Activated CD8-positive, alpha-beta T cell treated with anti-CD3 and anti-CD28 coated beads for 36 hours (primary cell): ENCODE measurements at regions not wholly inside any gene's neighbourhood (a gene's known extent, or its start where the extent isn't known, plus 50 kb on each side); places are given as distances from the start of the nearest gene placed in this dataset.

Source experiments
- ATAC-seq: fragments of 200-7000 bp; cut with Tn5 transposase; one replicate; pipeline ENCODE4 v1.10.0; 2021; ENCODE audit warnings: mild to moderate bottlenecking, moderate library complexity
- CTCF ChIA-PET: fragments of 350-600 bp; sonication (Branson Sonifier 250); formaldehyde crosslinking; loops from one replicate; lab custom pipeline; 2021; ENCODE audit warnings: antibody characterized with exemption; lab: Charles Lee
- POLR2A ChIA-PET: fragments of 350-600 bp; sonication (Branson Sonifier 250); formaldehyde crosslinking; loops from one replicate; lab custom pipeline; 2021; ENCODE audit warnings: antibody characterized with exemption; lab: Charles Lee
- DNase-seq: peaks from one replicate; pipeline ENCODE4 v3.0.0-alpha.2; 2020
- H3K27ac Mint-ChIP-seq: one replicate; pipeline ENCODE4 v1.8.0; 2021; ENCODE audit warnings: mild to moderate bottlenecking, mixed read lengths
- H3K27me3 Mint-ChIP-seq: one replicate; pipeline ENCODE4 v1.8.0; 2021; ENCODE audit warnings: mixed read lengths
- H3K36me3 Mint-ChIP-seq: one replicate; pipeline ENCODE4 v1.8.0; 2021; ENCODE audit warnings: low read depth, mixed read lengths
- H3K4me1 Mint-ChIP-seq: one replicate; pipeline ENCODE4 v1.8.0; 2021; ENCODE audit warnings: low read depth, mixed read lengths
- H3K4me3 Mint-ChIP-seq: one replicate; pipeline ENCODE4 v1.8.0; 2021; ENCODE audit warnings: mild to moderate bottlenecking, moderate library complexity, mixed read lengths
- H3K9me3 Mint-ChIP-seq: one replicate; pipeline ENCODE4 v1.8.0; 2021; ENCODE audit warnings: mixed read lengths
- CTCF ChIP-seq: fragments of 200-600 bp; IDR thresholded peaks from one replicate; pipeline ENCODE4 v1.8.0; 2022; ENCODE audit warnings: antibody characterized with exemption, mild to moderate bottlenecking
- intact Hi-C: fragments of 100-400 bp; cut with micrococcal nuclease; formaldehyde crosslinking; loops from one replicate; pipeline ENCODE4 v1.10.0; 2022

- H3K4me1 Mint-ChIP-seq, result peaks cover 61% of the 10 kb centered on the region
- H3K27me3 Mint-ChIP-seq, result no peaks in the 10 kb centered on the region
- POLR2A ChIA-PET, result interaction anchor here (0.7 kb wide), 1 partner anchor 137 kb away, joined by 3 read pairs; no protein-coding TSS in a partner anchor
- no peak for DNase-seq
- no peak overlapping the region for H3K4me3 Mint-ChIP-seq
- ATAC-seq, result no peak
- H3K27ac Mint-ChIP-seq, result peak overlapping the region; percentile 20
- H3K9me3 Mint-ChIP-seq, result no peaks in the 10 kb centered on the region
- H3K36me3 Mint-ChIP-seq, result peaks cover 3% of the 10 kb centered on the region
- intact Hi-C loops, result no loop called here
- no peak for TF ChIP-seq CTCF
- CTCF ChIA-PET, result interaction anchor here (0.6 to 2.1 kb wide), 7 partner anchors 9 to 217 kb away, joined by 3 to 6 read pairs (median 3); no protein-coding TSS in a partner anchor
Measured at GRCh38 chr2:74041182-74041581, 56.5 kb downstream of the TET3 start.

- ChIA-PET CTCF (interaction anchor here (1.0 to 2.1 kb wide), 6 partner anchors 9 to 217 kb away, joined by 3 to 6 read pairs (median 4); no protein-coding TSS in a partner anchor), POLR2A (interaction anchor here (0.7 kb wide), 1 partner anchor 136 kb away, joined by 3 read pairs; no protein-coding TSS in a partner anchor)
- DNase-seq (no peak), ATAC-seq (no peak)
- H3K36me3 Mint-ChIP-seq, result peaks cover 3% of the 10 kb centered on the region
- H3K9me3 Mint-ChIP-seq, result no peaks in the 10 kb centered on the region
- peaks cover 55% of the 10 kb centered on the region for H3K4me1 Mint-ChIP-seq
- H3K27ac Mint-ChIP-seq, result no peak overlapping the region
- H3K4me3 Mint-ChIP-seq, result no peak overlapping the region
- intact Hi-C loops, result no loop called here
- H3K27me3 Mint-ChIP-seq, result no peaks in the 10 kb centered on the region
- TF ChIP-seq CTCF, result no peak
Measured at GRCh38 chr2:74041726-74042125, 57.0 kb downstream of the TET3 start.

GRCh38 chr2:74042606-74043005 lies 57.9 kb downstream of the TET3 start:
- ATAC-seq (no peak), DNase-seq (no peak)
- ChIA-PET CTCF (interaction anchor here (1.4 to 1.6 kb wide), 3 partner anchors 14 to 136 kb away, joined by 3 read pairs; partner anchors contain the start of gene MOB1A), POLR2A (interaction anchor here (1.0 kb wide), 1 partner anchor 40 kb away, joined by 3 read pairs; no protein-coding TSS in a partner anchor)
- peaks cover 6% of the 10 kb centered on the region for H3K36me3 Mint-ChIP-seq
- no peaks in the 10 kb centered on the region for H3K9me3 Mint-ChIP-seq
- H3K27me3 Mint-ChIP-seq, result no peaks in the 10 kb centered on the region
- TF ChIP-seq CTCF, result no peak
- intact Hi-C loops, result no loop called here
- H3K27ac Mint-ChIP-seq, result no peak overlapping the region
- H3K4me3 Mint-ChIP-seq, result no peak overlapping the region
- peaks cover 46% of the 10 kb centered on the region for H3K4me1 Mint-ChIP-seq

- POLR2A ChIA-PET, result interaction anchor here (0.7 to 1.0 kb wide), 2 partner anchors 8 to 41 kb away, joined by 3 to 5 read pairs; no protein-coding TSS in a partner anchor
- Mint-ChIP-seq H3K27me3 (no peaks in the 10 kb centered on the region), H3K4me3 (no peak overlapping the region), H3K36me3 (peaks cover 12% of the 10 kb centered on the region), H3K9me3 (no peaks in the 10 kb centered on the region), H3K4me1 (peaks cover 38% of the 10 kb centered on the region), H3K27ac (no peak overlapping the region)
- DNase-seq, result no peak
- no peak for TF ChIP-seq CTCF
- ATAC-seq, result no peak
- CTCF ChIA-PET, result interaction anchor here (1.4 kb wide), 1 partner anchor 135 kb away, joined by 3 read pairs; the partner anchor contains the start of gene MOB1A
- intact Hi-C loops, result no loop called here
Measured at GRCh38 chr2:74043345-74044329, 58.9 kb downstream of the TET3 start.
